ENCODE measurements at regions not wholly inside any gene's neighbourhood (a gene's known extent, or its start where the extent isn't known, plus 50 kb on each side); places are given as distances from the start of the nearest gene placed in this dataset.

- no peaks in the 10 kb centered on the region for H3K9me3 Mint-ChIP-seq
- H3K27me3 Mint-ChIP-seq (ENCODE audit: low read depth) = peaks cover 2% of the 10 kb centered on the region
- no peaks in the 10 kb centered on the region for H3K36me3 Mint-ChIP-seq
- no peak overlapping the region for H3K4me3 Mint-ChIP-seq
- no peak for DNase-seq (ENCODE audit: low spot score in 2 of 2, unreplicated experiment in 2 of 2)
- no peak overlapping the region for H3K27ac Mint-ChIP-seq
- no peak for TF ChIP-seq CTCF (IDR thresholded peaks at IDR 0.05; ENCODE audit: unreplicated experiment)
- H3K4me1 Mint-ChIP-seq = peaks cover 7% of the 10 kb centered on the region
Measured at GRCh38 chr4:64518600-64518999, 109.3 kb upstream of the TECRL start.

GRCh38 chr4:64516176-64516575 lies 106.9 kb upstream of the TECRL start:
- no peak for TF ChIP-seq CTCF (IDR thresholded peaks at IDR 0.05; ENCODE audit: unreplicated experiment)
- Mint-ChIP-seq H3K27ac (no peak overlapping the region), H3K4me1 (peaks cover 7% of the 10 kb centered on the region), H3K27me3 (ENCODE audit: low read depth) (peaks cover 2% of the 10 kb centered on the region), H3K36me3 (no peaks in the 10 kb centered on the region), H3K4me3 (no peak overlapping the region), H3K9me3 (no peaks in the 10 kb centered on the region)
- DNase-seq (ENCODE audit: low spot score in 2 of 2, unreplicated experiment in 2 of 2) = no peak

- Mint-ChIP-seq H3K4me1 (no peaks in the 10 kb centered on the region), H3K27me3 (ENCODE audit: low read depth) (no peaks in the 10 kb centered on the region), H3K36me3 (no peaks in the 10 kb centered on the region), H3K9me3 (peaks cover 26% of the 10 kb centered on the region), H3K27ac (no peak overlapping the region), H3K4me3 (no peak overlapping the region)
- no peak for TF ChIP-seq CTCF (IDR thresholded peaks at IDR 0.05; ENCODE audit: unreplicated experiment)
- DNase-seq (ENCODE audit: low spot score in 2 of 2, unreplicated experiment in 2 of 2) = no peak
Measured at GRCh38 chr4:64508089-64508488, 98.8 kb upstream of the TECRL start.

- H3K27me3 Mint-ChIP-seq (ENCODE audit: low read depth) = no peaks in the 10 kb centered on the region
- H3K9me3 Mint-ChIP-seq = peaks cover 19% of the 10 kb centered on the region
- H3K27ac Mint-ChIP-seq = no peak overlapping the region
- DNase-seq (ENCODE audit: low spot score in 2 of 2, unreplicated experiment in 2 of 2) = no peak
- peaks cover 3% of the 10 kb centered on the region for H3K4me1 Mint-ChIP-seq
- TF ChIP-seq CTCF (IDR thresholded peaks at IDR 0.05; ENCODE audit: unreplicated experiment) = no peak
- no peak overlapping the region for H3K4me3 Mint-ChIP-seq
- H3K36me3 Mint-ChIP-seq = no peaks in the 10 kb centered on the region
Measured at GRCh38 chr4:64503945-64504675, 94.9 kb upstream of the TECRL start.

GRCh38 chr4:64503416-64503815 lies 94.2 kb upstream of the TECRL start:
- no peak for TF ChIP-seq CTCF (IDR thresholded peaks at IDR 0.05; ENCODE audit: unreplicated experiment)
- H3K9me3 Mint-ChIP-seq = peaks cover 19% of the 10 kb centered on the region

More at GRCh38 chr4:64503416-64503815, 94.2 kb upstream of the TECRL start:
- Mint-ChIP-seq H3K27me3 (ENCODE audit: low read depth) (no peaks in the 10 kb centered on the region), H3K4me3 (no peak overlapping the region), H3K4me1 (peaks cover 3% of the 10 kb centered on the region), H3K27ac (no peak overlapping the region), H3K36me3 (no peaks in the 10 kb centered on the region)
- no peak for DNase-seq (ENCODE audit: low spot score in 2 of 2, unreplicated experiment in 2 of 2)
